Activated naive CD4-positive, alpha-beta T cell treated with anti-CD3 and anti-CD28 coated beads, Interleukin-2, amount 50 U/mL, for 72 hours (primary cell): ENCODE measurements at regions not wholly inside any gene's neighbourhood (a gene's known extent, or its start where the extent isn't known, plus 50 kb on each side); places are given as distances from the start of the nearest gene placed in this dataset.
"Not testable (repeated sequence)": the region's sequence is repeated elsewhere in the genome, so short reads cannot be mapped to it uniquely, and the experiment has no call there.

Source experiments
- ATAC-seq, 2 donors: fragments of 150-1000 bp; cut with Tn5 transposase; 2 replicates each; pipeline ENCODE4 v1.10.0; 2021; ENCODE audit warnings: mild to moderate bottlenecking in 2 of 2, moderate library complexity in 2 of 2
- DNase-seq, 2 donors: peaks; one replicate each; pipeline ENCODE4 v3.0.0; 2021 to 2022; ENCODE audit warnings: low spot score in 2 of 2
- H3K27ac Mint-ChIP-seq, 2 donors: one replicate each; pipeline ENCODE4 v1.8.0; 2022; ENCODE audit warnings: mild to moderate bottlenecking in 2 of 2, mixed read lengths in 2 of 2
- H3K36me3 Mint-ChIP-seq, 2 donors: one replicate each; pipeline ENCODE4 v1.8.0; 2022; ENCODE audit warnings: mixed read lengths in 2 of 2
- H3K9me3 Mint-ChIP-seq, 2 donors: one replicate each; pipeline ENCODE4 v1.8.0; 2022; ENCODE audit warnings: mixed read lengths in 2 of 2

DNA sequence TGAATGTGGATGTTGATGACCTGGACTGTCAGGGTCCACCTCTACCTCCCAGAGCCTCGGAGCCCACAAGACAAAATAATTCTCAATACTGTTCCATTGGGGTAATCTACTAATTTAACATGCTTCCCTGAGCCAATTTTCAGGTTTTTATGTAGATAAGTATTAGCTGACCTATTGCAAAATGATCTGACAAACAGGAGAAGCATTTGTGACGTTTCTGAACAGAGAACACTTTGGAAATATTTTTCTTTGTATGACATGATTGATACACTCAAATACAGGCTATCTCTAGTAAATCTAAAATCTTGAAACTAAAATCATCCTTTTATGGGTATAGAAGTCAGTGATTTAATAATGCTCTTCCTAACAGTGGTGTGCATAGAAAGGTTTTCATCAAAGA, 716.6 kb downstream of the KLHL13 start:
- Mint-ChIP-seq H3K9me3 (peaks cover 0 to 3% of the 10 kb centered on the region in 2 donors), H3K36me3 (no peaks in the 10 kb centered on the region), H3K27ac (no peak overlapping the region)
- no peak for ATAC-seq
- no peak for DNase-seq

GRCh38 chrX:117397844-117398243, 718.8 kb downstream of the KLHL13 start:
- ATAC-seq = no peak
- H3K9me3 Mint-ChIP-seq = peaks cover 0 to 3% of the 10 kb centered on the region in 2 donors
- DNase-seq = no peak
- H3K27ac Mint-ChIP-seq = no peak overlapping the region
- H3K36me3 Mint-ChIP-seq = no peaks in the 10 kb centered on the region

DNA sequence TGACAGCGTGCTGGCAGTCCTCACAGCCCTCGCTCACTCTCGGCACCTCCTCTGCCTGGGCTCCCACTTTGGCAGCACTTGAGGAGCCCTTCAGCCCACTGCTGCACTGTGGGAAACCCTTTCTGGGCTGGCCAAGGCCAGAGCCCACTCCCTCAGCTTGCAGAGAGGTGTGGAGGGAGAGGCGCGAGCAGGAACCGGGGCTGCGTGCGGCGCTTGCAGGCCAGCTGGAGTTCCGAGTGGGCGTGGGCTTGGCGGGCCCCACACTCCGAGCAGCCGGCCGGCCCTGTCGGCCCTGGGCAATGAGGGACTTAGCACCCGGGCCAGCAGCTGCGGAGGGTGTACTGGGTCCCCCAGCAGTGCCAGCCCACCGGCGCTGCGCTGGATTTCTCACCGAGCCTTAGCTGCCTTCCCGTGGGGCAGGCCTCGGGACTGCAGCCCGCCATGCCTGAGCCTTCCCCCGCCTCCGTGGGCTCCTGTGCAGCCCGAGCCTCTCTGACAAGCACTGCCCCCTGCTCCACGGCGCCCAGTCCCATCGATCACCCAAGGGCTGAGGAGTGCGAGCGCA, 722.0 kb downstream of the KLHL13 start:
- not testable (repeated sequence) for H3K9me3 Mint-ChIP-seq, DNase-seq, H3K27ac Mint-ChIP-seq, ATAC-seq, H3K36me3 Mint-ChIP-seq

DNA sequence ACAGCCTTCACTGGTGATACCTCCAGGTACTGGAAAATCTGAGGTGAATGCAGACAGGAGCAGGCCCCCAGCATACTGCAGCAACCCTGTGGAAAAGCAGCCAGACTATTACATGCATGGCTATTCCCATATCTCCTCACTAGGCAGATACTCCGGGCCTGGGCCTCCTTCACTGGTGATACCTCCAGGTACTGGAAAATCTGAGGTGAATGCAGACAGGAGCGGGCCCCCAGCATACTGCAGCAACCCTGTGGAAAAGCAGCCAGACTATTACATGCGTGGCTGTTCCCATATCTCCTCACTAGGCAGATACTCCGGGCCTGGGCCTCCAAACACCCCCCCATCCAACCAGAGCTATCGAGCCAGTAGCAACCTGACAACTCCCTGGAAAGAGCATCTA, 724.2 kb downstream of the KLHL13 start:
- DNase-seq, ATAC-seq, H3K36me3 Mint-ChIP-seq, H3K27ac Mint-ChIP-seq, H3K9me3 Mint-ChIP-seq: not testable (repeated sequence)

- no peak overlapping the region for H3K27ac Mint-ChIP-seq
- DNase-seq (no peak), ATAC-seq (no peak)
- H3K9me3 Mint-ChIP-seq = no peaks in the 10 kb centered on the region
- H3K36me3 Mint-ChIP-seq = no peaks in the 10 kb centered on the region
These were observed 740.1 kb downstream of the KLHL13 start for GRCh38 chrX:117376460-117376859.

- Mint-ChIP-seq H3K36me3 (no peaks in the 10 kb centered on the region), H3K27ac (no peak overlapping the region), H3K9me3 (peaks cover 3 to 4% of the 10 kb centered on the region in 2 donors)
- ATAC-seq = no peak
- no peak for DNase-seq
These were observed 781.4 kb downstream of the KLHL13 start for GRCh38 chrX:117335209-117335608.

GRCh38 chrX:117327373-117327772, 789.2 kb downstream of the KLHL13 start:
- DNase-seq = no peak
- Mint-ChIP-seq H3K9me3 (peaks cover 1 to 7% of the 10 kb centered on the region in 2 donors), H3K27ac (no peak overlapping the region), H3K36me3 (no peaks in the 10 kb centered on the region)
- ATAC-seq = no peak

- Mint-ChIP-seq H3K36me3 (no peaks in the 10 kb centered on the region), H3K9me3 (peaks cover 6 to 11% of the 10 kb centered on the region in 2 donors), H3K27ac (no peak overlapping the region)
- DNase-seq (no peak), ATAC-seq (no peak)
These were observed 790.9 kb downstream of the KLHL13 start for GRCh38 chrX:117325706-117326105.

DNA sequence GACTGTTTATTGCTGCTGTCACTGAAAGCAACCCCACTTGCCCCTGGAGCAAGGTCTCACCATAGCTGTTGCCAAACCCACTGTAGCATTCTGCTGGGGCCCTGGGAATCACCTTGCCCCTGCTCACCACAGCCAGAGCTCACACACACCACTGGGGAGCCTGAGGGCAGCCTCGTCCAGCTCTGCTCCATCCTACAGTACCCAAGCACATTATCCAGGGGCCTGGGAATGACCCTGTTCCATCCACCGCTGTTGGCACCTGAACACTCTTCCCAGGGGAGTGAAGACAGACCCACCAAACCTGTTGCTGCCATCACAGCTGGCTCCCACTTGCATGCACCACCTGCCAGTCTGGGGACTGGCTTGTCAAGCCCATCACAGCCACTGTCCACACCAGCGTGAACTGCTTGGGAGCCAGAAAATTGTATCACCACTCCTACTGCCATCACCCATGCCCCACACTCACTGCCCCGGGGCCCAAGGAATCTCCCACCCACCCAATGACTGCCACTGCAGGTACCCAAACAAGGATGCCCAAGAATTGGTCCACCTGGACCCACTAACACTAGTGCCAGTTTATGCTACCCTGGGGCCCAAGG, 811.3 kb downstream of the KLHL13 start:
- Mint-ChIP-seq H3K36me3 (peaks cover 0 to 5% of the 10 kb centered on the region in 2 donors), H3K27ac (no peak overlapping the region), H3K9me3 (peaks cover 0 to 6% of the 10 kb centered on the region in 2 donors)
- DNase-seq (no peak), ATAC-seq (no peak)

GRCh38 chrX:117301086-117301485, 815.5 kb downstream of the KLHL13 start:
- DNase-seq (no peak), ATAC-seq (no peak)
- Mint-ChIP-seq H3K9me3 (no peaks in the 10 kb centered on the region), H3K36me3 (peaks cover 0 to 5% of the 10 kb centered on the region in 2 donors), H3K27ac (no peak overlapping the region)

DNA sequence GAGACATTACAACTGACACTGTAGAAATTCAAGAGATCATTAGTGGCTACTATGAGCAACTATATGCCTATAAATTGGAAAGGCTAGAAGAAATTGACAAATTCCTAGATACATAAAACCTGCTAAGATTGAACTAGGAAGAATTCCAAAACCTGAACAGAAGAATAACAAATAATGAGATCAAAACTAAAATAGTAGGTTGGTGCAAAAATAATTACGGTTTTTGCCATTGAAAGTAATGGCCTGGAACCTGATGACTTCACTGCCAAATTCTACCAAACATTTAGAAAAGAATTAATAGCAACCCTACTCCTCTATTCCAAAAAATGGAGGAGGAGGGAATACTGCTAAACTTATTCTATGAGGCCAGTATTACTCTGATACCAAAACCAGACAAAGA, 824.9 kb downstream of the KLHL13 start:
- Mint-ChIP-seq H3K36me3 (no peaks in the 10 kb centered on the region), H3K9me3 (peaks cover 11 to 17% of the 10 kb centered on the region in 2 donors), H3K27ac (no peak overlapping the region)
- no peak for DNase-seq
- ATAC-seq = no peak

- H3K9me3 Mint-ChIP-seq = peaks cover 7% of the 10 kb centered on the region in 2 donors
- DNase-seq = no peak
- no peak for ATAC-seq
- no peak overlapping the region for H3K27ac Mint-ChIP-seq
- H3K36me3 Mint-ChIP-seq = peaks cover 0 to 6% of the 10 kb centered on the region in 2 donors
These were observed 812.2 kb upstream of the CT83 start for GRCh38 chrX:117274965-117275364.
